Epithelial cell of prostate (primary cell): ENCODE measurements at regions not wholly inside any gene's neighbourhood (a gene's known extent, or its start where the extent isn't known, plus 50 kb on each side); places are given as distances from the start of the nearest gene placed in this dataset.
A peak's percentile ranks its signal among the peaks of the same experiment; 100 is the strongest.

Experiments
- DNase-seq: peaks from one replicate; pipeline ENCODE4 v3.0.0-alpha.2; 2011; ENCODE audit warnings: low read depth, low spot score
- H3K27ac ChIP-seq: fragments of 450-650 bp; 2 replicates; pipeline ENCODE4 v1.5.1; 2017; ENCODE audit warnings: mild to moderate bottlenecking

GRCh38 chr2:191512874-191513273 is 165.1 kb upstream of the NABP1 start:
- no peak for DNase-seq
- H3K27ac ChIP-seq = no peak overlapping the region

DNA sequence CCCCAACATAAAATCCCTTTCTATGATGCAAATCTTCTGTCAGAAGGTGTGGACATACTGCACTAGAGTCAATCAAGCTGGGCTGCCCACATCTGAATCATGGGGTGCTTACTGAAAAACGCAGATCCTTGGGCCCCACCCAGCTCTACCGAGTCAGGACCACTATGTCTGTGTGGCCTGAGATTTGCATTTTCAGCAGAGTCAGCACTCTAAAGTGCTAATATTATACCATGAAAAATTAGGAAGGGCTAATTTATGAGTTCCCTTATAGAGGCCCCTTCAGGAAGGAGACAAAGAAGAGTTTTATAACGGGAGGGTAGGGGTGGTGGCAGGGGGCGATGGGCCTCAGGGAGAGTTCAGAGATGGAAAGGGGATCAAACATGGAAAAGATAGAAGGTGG is 163.3 kb upstream of the NABP1 start:
- no peak for DNase-seq
- H3K27ac ChIP-seq = no peak overlapping the region

GRCh38 chr2:191515551-191515950 is 162.4 kb upstream of the NABP1 start:
- DNase-seq = no peak
- H3K27ac ChIP-seq = no peak overlapping the region

DNA sequence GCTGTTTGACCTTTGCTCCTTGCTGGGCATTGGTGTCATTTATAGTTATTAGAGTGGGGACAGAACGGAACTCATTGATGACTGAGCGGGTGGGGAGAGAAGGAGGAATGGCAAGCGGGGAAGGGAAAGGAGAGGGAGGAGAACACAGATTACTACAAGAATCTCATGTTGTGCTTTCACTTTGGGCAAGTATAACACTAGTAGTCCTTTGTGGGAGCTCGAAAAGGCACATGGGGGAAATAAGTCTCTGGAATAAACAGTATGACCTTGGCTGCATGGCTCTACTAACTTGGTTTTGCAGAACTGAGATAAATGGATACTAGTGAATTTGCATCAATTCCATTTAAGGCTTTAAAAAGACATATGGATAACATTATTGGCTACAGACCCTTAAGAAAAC is 161.7 kb upstream of the NABP1 start:
- H3K27ac ChIP-seq = no peak overlapping the region

GRCh38 chr2:191521608-191522208 is 156.2 kb upstream of the NABP1 start:
- H3K27ac ChIP-seq = no peak overlapping the region
- DNase-seq = no peak

More for the DNA sequence above, 161.7 kb upstream of the NABP1 start:
- no peak for DNase-seq

DNA sequence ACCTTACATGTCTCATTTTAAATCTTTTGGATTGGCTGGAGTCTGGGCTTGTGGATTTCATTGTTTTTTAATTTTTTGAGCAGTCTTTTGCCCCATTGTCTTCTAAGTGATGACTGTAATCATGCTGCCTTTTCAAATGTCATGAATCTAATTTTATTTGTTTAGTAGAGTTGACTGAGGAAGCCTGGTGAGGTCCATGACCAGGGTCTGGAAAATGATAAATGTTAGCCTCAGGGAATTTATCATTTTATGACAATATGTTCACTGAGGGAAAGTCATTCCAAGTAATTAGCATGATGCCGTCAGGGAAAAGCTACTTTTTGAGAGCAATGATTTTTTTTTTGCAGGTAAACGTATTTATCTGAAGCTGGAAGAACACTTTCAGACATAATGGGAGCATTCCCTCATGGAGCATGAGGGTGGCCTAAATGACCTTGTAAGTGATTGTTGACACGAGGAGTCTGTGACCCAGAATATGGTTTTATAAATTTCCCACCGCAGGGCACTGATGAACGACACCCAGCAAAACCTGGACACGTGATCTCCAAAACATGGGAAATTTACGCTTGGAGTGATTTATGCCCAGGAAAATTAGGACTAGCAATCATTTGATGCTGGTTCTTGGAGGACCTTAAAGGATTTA is 155.3 kb upstream of the NABP1 start:
- no peak overlapping the region for H3K27ac ChIP-seq
- DNase-seq = no peak

- H3K27ac ChIP-seq = no peak overlapping the region
- no peak for DNase-seq
Measured at GRCh38 chr2:191526091-191526490, 151.8 kb upstream of the NABP1 start.

DNA sequence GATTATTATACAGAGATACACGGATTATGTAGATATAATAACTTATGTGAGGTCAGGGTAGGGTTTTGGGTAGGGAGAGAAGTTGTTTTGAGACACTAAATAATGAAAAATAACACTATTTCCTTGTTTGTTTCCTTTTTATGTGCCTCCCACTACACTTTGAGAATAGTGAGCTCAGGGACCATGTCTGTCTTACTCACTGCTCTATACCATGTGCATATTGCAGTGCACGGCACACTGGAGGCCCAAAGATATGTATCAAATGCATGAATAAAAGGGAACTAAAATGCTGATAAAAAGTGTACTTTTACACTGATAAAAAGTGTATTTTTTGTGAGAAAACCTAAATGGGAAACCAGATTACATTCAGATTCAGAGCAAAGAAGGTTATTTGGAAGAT is 151.4 kb upstream of the NABP1 start:
- no peak for DNase-seq
- H3K27ac ChIP-seq = no peak overlapping the region

DNA sequence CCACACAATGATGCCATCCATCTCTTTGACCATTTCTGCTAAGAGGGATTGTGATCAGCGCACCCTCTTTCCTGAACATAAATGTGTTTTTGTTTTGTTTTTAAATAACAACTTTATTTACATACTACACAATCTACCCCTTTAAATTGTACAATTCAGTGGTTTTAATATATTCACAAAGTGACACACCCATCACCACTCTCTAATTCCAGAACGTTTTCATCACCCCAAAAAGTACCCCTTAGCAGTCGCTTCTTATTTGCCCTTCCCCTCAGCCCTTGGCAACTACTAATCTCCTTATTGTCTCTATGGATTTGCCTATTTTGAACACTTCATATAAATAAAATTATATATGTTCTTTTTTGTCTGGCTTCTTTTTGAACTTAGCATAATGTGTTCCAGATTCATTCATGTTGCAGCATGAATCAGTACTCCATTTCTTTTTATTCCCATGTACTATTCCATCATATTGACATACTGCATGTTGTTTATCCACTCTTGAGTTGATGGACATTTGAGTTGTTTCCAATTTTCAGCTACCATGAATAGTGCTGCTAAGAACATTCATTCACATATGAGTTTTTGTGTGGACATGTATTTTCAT is 150.9 kb upstream of the NABP1 start:
- no peak overlapping the region for H3K27ac ChIP-seq
- DNase-seq = no peak

DNA sequence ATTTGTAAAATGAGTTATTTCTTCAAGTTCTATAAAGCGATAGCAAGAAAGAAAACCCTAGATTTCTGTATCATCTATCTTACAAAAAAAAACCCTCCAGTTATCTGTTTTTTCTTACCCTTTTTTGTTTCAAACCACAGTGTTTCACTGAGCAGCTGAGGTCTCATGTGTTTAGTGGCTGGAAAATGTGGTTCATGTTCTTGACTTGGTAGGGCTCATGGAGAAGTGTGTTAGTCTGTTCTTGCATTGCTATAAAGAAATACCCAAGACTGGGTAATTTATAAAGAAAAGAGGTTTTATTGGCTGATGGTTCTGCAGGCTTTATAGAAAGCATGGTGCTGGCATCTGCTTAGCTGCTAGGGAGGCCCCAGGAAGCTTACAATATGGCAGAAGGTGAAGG is 147.3 kb upstream of the NABP1 start:
- no peak overlapping the region for H3K27ac ChIP-seq
- DNase-seq = no peak

- no peak for DNase-seq
- H3K27ac ChIP-seq = no peak overlapping the region
Measured at GRCh38 chr2:191533693-191534180, 144.2 kb upstream of the NABP1 start.

- DNase-seq = no peak
- no peak overlapping the region for H3K27ac ChIP-seq
Measured at GRCh38 chr2:191537921-191538320, 140.0 kb upstream of the NABP1 start.

DNA sequence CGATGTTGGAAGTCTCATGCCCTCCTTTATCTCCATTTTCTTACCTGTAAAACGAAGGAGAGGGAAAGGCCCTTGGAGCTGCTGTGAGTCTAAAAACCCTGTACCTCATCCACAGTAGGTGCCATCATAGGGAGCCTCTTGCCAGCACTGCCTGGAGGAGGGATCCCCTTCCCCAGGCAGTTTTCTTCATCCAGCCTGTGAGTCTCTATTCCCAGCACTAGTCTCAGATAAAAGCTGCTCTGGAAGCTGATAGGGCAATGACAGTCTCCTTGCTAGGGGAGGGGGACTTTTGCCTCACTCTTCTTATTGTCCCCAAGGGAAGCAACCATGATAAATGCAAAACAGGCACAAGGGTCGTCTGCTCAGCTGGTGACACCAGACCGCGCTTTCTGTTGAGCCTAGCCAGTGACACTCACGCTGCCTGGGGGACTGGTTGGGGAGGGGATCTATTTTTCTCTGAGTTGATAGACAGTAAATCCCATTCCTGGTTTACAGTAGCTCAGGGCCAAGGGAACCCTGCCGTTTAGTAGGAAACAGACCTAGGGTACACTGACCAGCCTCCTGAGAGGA is 139.5 kb upstream of the NABP1 start:
- H3K27ac ChIP-seq = no peak overlapping the region
- DNase-seq = no peak

GRCh38 chr2:191539068-191539467 is 138.9 kb upstream of the NABP1 start:
- H3K27ac ChIP-seq = no peak overlapping the region
- DNase-seq = no peak

GRCh38 chr2:191540681-191541080 is 137.3 kb upstream of the NABP1 start:
- DNase-seq = no peak
- no peak overlapping the region for H3K27ac ChIP-seq

DNA sequence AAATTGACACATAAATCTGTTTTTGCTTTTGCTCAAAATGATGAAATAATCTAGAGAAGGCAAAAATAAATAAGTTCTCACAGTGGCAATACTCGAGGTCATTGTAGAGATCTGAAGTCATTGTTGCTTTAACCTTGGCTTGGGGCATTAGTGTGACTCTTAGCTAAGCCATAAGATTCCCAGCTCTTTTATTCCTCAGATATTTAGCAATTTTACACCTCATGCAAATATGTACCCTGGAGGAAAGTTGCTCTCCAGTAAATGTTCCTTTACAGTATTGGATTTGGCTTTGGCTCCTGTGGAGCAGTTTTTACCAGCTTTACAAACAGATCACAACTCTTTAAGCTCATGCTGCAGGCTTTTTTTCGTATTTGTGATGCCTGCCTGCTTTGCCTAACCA is 134.2 kb upstream of the NABP1 start:
- no peak for DNase-seq
- no peak overlapping the region for H3K27ac ChIP-seq

DNA sequence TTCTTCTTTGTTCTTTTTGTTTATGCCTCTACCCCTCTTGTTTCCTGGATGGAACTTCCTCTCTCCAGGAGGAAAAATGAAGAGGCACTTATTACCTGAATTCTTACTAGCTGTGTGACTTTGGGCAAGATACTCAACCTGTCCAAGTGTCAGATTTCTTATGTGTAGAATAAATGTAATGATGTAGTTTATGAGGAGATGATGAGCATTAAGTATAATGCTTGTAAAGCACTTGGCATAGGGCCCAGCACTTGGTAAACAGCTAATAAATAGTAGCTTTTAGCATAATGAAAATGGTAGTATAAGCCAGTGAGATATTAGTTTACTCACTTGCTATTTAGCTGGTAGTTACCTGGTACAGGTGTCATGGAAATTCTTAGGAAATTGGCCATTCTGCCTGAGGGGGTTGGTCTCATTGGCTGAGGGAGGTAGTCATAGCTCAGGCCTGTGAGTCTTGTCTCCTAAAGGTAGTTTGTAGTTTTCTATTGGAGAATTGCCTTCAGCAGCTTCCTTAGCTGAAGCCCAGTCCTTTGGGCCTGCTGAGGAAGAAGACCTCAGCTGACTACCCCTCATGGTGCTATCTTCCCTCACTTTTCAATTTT is 133.4 kb upstream of the NABP1 start:
- DNase-seq = peak; percentile 27

DNA sequence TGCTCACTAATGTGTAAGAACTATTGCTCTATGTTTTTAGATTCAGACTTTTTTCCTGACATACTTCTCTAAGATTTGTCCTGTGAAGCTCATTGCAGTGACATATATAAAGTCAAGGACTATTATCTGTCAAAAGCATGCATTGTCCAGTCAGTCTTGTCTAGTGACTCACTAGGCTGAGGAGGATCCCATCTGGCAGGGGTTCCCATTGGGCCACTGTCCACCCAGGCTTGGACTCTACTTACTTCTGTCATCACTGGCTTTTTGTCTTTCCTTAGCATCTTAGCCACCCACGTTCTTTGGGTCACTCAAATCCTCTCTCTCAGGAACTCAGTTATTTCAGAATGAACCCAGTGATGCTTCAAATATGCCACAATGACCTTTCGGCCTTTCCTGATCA is 132.6 kb upstream of the NABP1 start:
- no peak overlapping the region for H3K27ac ChIP-seq
- DNase-seq = no peak

More for the DNA sequence above, 133.4 kb upstream of the NABP1 start:
- no peak overlapping the region for H3K27ac ChIP-seq

DNA sequence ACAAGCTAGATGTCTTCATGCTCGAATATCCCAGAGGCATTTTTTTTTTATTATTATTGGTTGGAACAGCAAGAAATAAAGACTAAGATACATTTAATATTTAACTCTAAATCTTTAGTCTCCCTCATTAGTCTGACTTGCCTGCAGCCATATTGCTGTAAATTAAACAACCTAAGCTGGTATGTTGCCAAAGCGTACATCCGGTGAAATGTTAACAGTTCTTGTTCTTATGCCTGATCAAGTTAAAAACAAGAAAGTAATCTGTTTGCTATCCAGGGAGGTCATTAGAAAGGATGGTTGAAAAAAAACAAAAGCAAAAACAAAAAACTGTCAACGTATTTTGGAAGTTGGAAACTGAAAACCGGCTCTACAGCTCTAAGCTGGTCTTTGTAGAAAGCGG is 125.9 kb upstream of the NABP1 start:
- no peak for DNase-seq
- no peak overlapping the region for H3K27ac ChIP-seq

DNA sequence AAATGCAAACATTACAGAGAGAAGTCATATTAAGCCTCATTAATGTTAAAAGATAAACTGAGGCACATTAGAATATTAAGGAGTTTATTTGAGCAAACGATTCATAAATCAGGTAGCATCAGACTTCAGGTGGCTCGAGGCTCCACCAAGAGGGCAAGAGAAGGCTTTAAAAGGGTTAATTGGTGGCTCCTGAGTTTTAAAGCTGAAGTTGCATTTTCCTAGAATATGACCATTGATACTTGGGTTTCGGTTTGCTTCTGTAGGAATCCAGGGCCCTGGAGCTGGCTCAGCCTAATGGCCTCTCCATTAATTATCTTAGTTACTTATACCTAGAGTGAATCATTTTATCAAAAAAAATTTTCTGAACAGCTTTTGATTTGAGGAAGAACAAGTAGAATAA is 123.7 kb upstream of the NABP1 start:
- DNase-seq = no peak
- H3K27ac ChIP-seq = no peak overlapping the region

GRCh38 chr2:191555092-191555742 is 122.7 kb upstream of the NABP1 start:
- H3K27ac ChIP-seq = peak overlapping the region; percentile 23
- no peak for DNase-seq
